Activated CD4-positive, alpha-beta T cell treated with anti-CD3 and anti-CD28 coated beads for 24 hours (primary cell): ENCODE measurements at regions not wholly inside any gene's neighbourhood (a gene's known extent, or its start where the extent isn't known, plus 50 kb on each side); places are given as distances from the start of the nearest gene placed in this dataset.
A peak's percentile ranks its signal among the peaks of the same experiment; 100 is the strongest.

ENCODE experiments used
- DNase-seq, 2 donors: peaks; one replicate each; pipeline ENCODE4 v3.0.0-alpha.2; 2020; ENCODE audit warnings: low read depth in 2 of 2

- DNase-seq = no peak
Observed at GRCh38 chr13:105153611-105154010, 1381.9 kb downstream of the EFNB2 start.

- no peak for DNase-seq
Observed at GRCh38 chr13:105151639-105152038, 1383.8 kb downstream of the EFNB2 start.

DNA sequence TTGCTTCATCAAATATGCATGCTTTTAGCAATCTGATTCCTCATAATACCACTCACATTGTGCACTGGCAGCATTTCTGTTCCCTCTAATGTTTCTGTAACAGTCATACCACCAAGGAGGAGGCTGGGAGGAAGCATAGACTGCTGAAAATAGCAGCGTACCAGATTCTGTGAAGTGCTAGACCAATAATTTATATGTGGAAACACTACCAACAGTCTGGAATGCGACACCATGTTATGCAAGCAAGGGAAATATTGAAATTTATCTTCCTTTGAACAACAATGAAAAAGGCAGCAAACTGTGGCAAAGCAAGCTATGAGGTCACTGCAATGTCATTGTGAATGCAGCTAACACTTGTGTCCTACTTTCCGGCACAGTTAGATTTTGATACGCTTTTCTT lies 1388.0 kb downstream of the EFNB2 start:
- DNase-seq = no peak

DNA sequence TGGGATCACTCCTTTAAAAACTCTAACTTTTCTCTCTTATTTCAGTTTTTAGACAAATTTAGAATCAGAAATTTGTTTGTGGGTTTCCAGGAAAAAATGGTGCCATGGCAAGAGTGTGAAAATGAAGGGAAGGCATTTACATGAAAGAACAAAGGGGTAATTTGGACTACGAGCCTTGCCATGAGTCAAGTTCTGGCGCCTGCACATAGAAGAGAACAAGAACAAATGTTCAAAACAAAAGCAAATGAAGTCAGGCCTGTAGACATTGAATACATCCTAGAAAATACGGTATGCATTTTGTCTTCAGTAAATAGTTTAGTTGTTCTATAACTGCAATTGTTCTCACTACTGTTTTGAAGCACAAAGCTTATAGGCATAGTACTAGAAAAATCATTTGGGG lies 1390.5 kb downstream of the EFNB2 start:
- no peak for DNase-seq

GRCh38 chr13:105144020-105144419 lies 1391.4 kb downstream of the EFNB2 start:
- no peak for DNase-seq

DNA sequence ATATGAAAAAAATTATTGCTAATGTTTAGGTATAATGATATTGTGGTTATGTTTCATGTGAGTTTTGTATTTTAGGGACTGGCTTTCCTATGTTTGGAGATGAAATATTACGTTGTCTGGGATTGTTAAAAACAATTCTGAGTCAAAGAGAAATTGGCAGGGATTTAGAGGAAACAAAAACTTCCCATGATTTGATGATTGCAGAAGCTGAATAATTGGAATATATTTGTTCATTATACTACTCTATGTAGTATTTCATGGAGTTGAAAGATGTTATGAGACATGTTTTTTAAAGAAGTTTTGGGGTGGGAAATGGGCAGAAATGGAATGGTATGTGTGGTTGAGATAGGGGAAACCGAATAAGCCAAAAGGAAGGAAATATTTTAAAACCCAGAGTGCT lies 1392.9 kb downstream of the EFNB2 start:
- no peak for DNase-seq

GRCh38 chr13:105139380-105140285 lies 1395.8 kb downstream of the EFNB2 start:
- DNase-seq = peak; percentile 31 to 39

DNA sequence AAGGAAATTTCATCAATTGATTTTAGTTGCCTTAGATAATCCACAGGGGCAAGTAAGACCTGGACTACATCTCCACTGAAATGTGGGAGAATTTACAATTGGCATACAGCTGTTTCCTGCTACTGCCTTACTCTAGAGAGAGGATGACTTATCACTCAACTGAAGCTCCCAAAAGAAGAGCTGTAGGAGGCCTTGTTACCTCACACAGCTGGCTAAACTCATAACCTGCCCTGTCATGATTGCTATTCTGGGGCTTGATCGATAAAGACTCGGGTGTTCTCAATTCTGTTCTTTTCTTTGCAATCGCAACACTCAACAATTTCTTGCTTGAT lies 1396.4 kb downstream of the EFNB2 start:
- no peak for DNase-seq

- DNase-seq = no peak
Observed at GRCh38 chr13:105135852-105136615, 1399.4 kb downstream of the EFNB2 start.

- DNase-seq = no peak
Observed at GRCh38 chr13:105127732-105128131, 1407.7 kb downstream of the EFNB2 start.

DNA sequence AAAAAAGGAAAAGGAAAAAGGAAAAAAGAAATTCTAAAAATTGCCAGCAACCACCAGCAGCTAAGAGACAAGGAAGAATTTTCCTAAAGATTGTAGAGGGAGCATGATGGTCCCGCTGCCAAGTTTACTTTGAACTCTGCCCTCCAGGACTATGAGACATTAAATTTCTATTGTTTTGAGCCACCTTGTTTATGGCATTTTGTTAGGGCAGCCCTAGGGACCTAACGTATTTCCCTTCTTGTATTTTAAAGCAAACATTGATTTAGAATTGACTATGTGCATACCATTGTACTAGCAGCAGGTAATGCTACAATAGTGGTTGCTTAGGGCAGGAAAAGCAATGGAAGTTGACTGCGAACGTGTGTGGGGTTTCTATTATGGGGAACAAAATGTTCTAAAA lies 1414.2 kb downstream of the EFNB2 start:
- DNase-seq = no peak

- no peak for DNase-seq
Observed at GRCh38 chr13:105118426-105118985, 1417.0 kb downstream of the EFNB2 start.

- no peak for DNase-seq
Observed at GRCh38 chr13:105116966-105117365, 1418.5 kb downstream of the EFNB2 start.

DNA sequence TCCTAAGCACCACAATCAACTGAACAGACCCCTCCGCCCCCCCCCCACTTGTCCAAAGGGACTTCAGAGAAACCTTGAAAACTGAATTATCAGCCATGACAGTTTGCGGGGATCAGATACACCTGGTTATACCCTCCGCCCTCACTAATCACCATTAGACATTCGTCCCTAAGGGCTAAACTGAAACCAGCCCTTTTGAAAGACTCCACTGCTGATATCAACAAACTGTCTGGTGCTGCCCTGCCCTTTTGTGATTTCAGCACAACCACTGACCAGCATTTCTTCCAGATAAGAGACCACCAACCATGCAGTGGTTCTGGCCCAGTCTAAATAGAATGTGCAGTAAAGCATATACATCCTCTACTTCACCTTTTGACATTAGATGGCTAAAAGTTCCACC lies 1422.9 kb downstream of the EFNB2 start:
- no peak for DNase-seq

GRCh38 chr13:105107781-105108180 lies 1427.7 kb downstream of the EFNB2 start:
- DNase-seq = no peak

- no peak for DNase-seq
Observed at GRCh38 chr13:105105471-105105870, 1430.0 kb downstream of the EFNB2 start.

GRCh38 chr13:105097521-105097920 lies 1437.9 kb downstream of the EFNB2 start:
- DNase-seq = no peak

GRCh38 chr13:105089858-105090643 lies 1445.4 kb downstream of the EFNB2 start:
- DNase-seq = no peak

DNA sequence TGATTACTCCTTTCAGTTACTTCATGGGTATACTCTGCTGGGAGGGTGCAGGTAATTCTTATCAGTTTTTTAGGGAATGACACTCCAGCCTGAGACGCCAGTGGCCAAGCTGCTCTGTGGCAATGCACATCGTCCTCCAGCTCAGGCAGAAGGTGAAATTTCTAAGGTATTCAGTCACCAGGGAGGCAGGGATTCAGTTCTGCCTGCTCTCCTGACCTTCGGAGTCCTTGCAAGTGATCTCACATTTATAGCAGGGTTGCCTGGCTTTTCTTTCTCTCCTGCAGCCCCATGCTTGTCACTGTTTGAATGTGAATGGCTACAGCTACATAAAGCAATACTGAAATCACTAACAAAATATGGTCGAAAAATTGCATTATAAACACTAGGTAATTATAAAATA lies 1447.5 kb downstream of the EFNB2 start:
- no peak for DNase-seq

DNA sequence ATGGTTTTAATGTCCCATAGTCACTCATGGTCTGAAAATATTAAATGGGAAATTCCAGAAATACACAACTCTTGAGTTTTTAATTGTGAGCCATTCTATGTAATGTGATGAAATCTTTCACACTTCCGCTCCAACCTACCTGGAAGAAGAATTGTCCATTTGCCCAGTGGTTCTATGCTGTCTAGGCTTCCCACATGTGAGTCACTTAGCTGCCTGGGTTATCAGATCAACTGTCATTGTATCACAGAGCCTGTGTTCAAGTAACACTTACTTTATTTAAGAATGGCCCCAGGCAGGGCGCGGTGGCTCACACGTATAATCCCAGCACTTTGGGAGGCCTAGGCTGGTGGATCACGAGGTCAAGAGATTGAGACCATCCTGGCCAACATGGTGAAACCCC lies 1450.5 kb downstream of the EFNB2 start:
- no peak for DNase-seq

DNA sequence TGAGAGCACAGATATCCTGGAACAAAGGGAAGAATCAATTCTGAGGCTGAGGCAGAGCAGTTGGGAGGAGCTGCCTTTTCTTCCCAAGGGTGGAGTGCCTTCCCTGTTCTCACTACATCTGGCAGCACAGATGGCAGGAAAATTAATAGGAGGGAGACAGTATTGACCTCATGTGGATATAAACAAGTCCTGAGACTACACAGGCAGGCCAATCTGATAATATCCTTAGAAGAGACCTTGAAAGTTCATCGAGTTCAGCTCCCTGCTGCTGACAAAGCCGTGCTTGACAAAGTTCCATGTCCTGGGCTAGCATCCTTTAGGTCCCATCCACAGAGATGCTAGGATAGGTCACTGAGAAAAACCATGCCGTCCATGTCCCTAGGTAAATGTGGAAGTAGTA lies 1451.5 kb downstream of the EFNB2 start:
- DNase-seq = no peak

GRCh38 chr13:105074755-105075154 lies 1460.7 kb downstream of the EFNB2 start:
- DNase-seq = no peak
